Thyroid gland (tissue), 4 donors: ENCODE measurements at regions not wholly inside any gene's neighbourhood (a gene's known extent, or its start where the extent isn't known, plus 50 kb on each side); places are given as distances from the start of the nearest gene placed in this dataset.

Source experiments
- POLR2A ChIP-seq, 2 donors: fragments of 450-650 bp; IDR thresholded peaks; one replicate each; pipeline ENCODE4 v1.6.1; 2017; ENCODE audit warnings: antibody characterized with exemption in 2 of 2, mild to moderate bottlenecking in 2 of 2, moderate library complexity in 1 of 2
- TF ChIP-seq, protein P1 (sequence below), 6 experiments: fragments of 200-600 bp in 3 of 6; fragments of 450-650 bp in 3 of 6; sonication (generic) in 3 of 6; IDR thresholded peaks; one replicate each; pipeline ENCODE4 v1.5.1; 2016 to 2019; ENCODE audit warnings: antibody characterized with exemption in 6 of 6, mild to moderate bottlenecking in 2 of 6, inconsistent platforms in 1 of 6, moderate library complexity in 1 of 6

DNA sequence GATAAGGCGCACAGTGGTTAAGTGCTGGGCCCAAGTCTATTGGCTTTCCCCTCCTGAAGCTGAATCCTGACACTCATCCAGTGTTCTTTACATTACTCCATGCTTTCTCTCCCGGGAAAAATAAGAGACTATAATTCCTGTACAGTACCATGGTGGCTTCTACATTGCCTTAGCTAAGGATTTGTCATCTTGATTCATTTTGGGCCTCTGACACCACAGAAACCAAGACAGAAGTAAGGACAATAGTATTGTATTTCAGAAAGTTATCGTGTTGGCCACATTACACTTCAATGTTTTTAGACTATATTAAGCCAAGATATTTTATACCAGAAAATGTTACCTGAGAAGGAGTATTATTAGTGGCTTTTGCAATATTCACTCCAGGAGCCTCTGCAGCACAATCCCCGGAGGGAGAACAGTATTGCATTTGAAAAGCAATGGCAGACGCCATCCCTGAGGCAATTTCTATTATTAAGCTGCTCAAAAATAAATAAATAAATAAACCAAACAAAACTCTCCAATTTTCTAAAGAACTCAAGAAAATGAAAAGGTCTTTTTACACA is 267.9 kb downstream of the ENC1 start:
- TF ChIP-seq, protein P1, sequence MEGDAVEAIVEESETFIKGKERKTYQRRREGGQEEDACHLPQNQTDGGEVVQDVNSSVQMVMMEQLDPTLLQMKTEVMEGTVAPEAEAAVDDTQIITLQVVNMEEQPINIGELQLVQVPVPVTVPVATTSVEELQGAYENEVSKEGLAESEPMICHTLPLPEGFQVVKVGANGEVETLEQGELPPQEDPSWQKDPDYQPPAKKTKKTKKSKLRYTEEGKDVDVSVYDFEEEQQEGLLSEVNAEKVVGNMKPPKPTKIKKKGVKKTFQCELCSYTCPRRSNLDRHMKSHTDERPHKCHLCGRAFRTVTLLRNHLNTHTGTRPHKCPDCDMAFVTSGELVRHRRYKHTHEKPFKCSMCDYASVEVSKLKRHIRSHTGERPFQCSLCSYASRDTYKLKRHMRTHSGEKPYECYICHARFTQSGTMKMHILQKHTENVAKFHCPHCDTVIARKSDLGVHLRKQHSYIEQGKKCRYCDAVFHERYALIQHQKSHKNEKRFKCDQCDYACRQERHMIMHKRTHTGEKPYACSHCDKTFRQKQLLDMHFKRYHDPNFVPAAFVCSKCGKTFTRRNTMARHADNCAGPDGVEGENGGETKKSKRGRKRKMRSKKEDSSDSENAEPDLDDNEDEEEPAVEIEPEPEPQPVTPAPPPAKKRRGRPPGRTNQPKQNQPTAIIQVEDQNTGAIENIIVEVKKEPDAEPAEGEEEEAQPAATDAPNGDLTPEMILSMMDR (IDR thresholded peaks at IDR 0.05) = no peak
- TF ChIP-seq POLR2A (IDR thresholded peaks at IDR 0.05) = no peak
